GM12874 (cell line): ENCODE measurements at regions not wholly inside any gene's neighbourhood (a gene's known extent, or its start where the extent isn't known, plus 50 kb on each side); places are given as distances from the start of the nearest gene placed in this dataset.

Experiments used
- CTCF ChIP-seq: IDR thresholded peaks from 2 replicates; pipeline ENCODE4 v1.5.1; 2011; ENCODE audit warnings: low read depth, mild to moderate bottlenecking, control low read depth, low read length, moderate library complexity; ENCODE audit not compliant: insufficient read depth

- TF ChIP-seq CTCF, result no peak
These were observed 551.7 kb downstream of the NR2F2 start for GRCh38 chr15:96882121-96882772.

- TF ChIP-seq CTCF, result no peak
These were observed 557.2 kb downstream of the NR2F2 start for GRCh38 chr15:96887730-96888129.

GRCh38 chr15:96888764-96889163 lies 558.3 kb downstream of the NR2F2 start:
- no peak for TF ChIP-seq CTCF

- TF ChIP-seq CTCF, result no peak
These were observed 559.4 kb downstream of the NR2F2 start for GRCh38 chr15:96889734-96890480.

GRCh38 chr15:96891046-96891445 lies 560.5 kb downstream of the NR2F2 start:
- TF ChIP-seq CTCF, result no peak

GRCh38 chr15:96893159-96893906 lies 562.8 kb downstream of the NR2F2 start:
- TF ChIP-seq CTCF, result peak; percentile 48

- no peak for TF ChIP-seq CTCF
These were observed 564.2 kb downstream of the NR2F2 start for GRCh38 chr15:96894659-96895058.
